IMR-90 (cell line): ENCODE measurements at regions not wholly inside any gene's neighbourhood (a gene's known extent, or its start where the extent isn't known, plus 50 kb on each side); places are given as distances from the start of the nearest gene placed in this dataset.

Experiments used
- ATAC-seq: fragments of 200-7000 bp; cut with Tn5 transposase; 2 replicates; pipeline ENCODE4 v1.9.1; 2020; ENCODE audit warnings: low read depth, mild to moderate bottlenecking, moderate library complexity
- BruUV-seq: library from RNA; stranded (reverse); fragments of 400-500 nt; replicated peaks from 2 replicates; lab custom pipeline; 2021; lab: Mats Ljungman, UMichigan
- CTCF ChIA-PET: fragments of 300-600 bp; formaldehyde crosslinking; extraction: SDS; loops from one replicate; lab custom pipeline; 2021; ENCODE audit warnings: antibody characterized with exemption; lab: Yijun Ruan, JAX
- POLR2A ChIA-PET: fragments of 300-600 bp; sonication (Branson Sonifier 250); formaldehyde crosslinking; loops from one replicate; lab custom pipeline; 2022; ENCODE audit warnings: antibody characterized with exemption; ENCODE audit not compliant: unreplicated experiment; lab: Charles Lee
- DNase-seq: peaks from one replicate; pipeline ENCODE4 v3.0.0; 2013
- H2AFZ ChIP-seq: replicated peaks from 2 replicates; pipeline ENCODE3; 2013; ENCODE audit warnings: low read length, mild to moderate bottlenecking; ENCODE audit not compliant: poor library complexity
- H2AK5ac ChIP-seq: 2 replicates; pipeline ENCODE4 v1.6.1; 2013; ENCODE audit warnings: low read depth, low read length, inconsistent platforms
- H2AK9ac ChIP-seq: replicated peaks from 2 replicates; pipeline ENCODE3; 2013; ENCODE audit warnings: mild to moderate bottlenecking, low read depth, low read length, moderate library complexity; ENCODE audit not compliant: poor library complexity
- H2BK120ac ChIP-seq: 2 replicates; pipeline ENCODE4 v1.6.1; 2013; ENCODE audit warnings: low read depth, low read length, inconsistent platforms
- H2BK15ac ChIP-seq: 3 replicates; pipeline ENCODE4 v1.6.1; 2013; ENCODE audit warnings: low read depth, low read length, inconsistent platforms
- H2BK20ac ChIP-seq: 2 replicates; pipeline ENCODE4 v1.6.1; 2013; ENCODE audit warnings: low read depth, mild to moderate bottlenecking, inconsistent platforms, low read length, moderate library complexity
- H2BK5ac ChIP-seq: 2 replicates; pipeline ENCODE4 v1.6.1; 2013; ENCODE audit warnings: mild to moderate bottlenecking, low read depth, low read length, inconsistent platforms; ENCODE audit not compliant: poor library complexity, severe bottlenecking
- H3K14ac ChIP-seq: replicated peaks from 2 replicates; pipeline ENCODE4 v1.6.1; 2013; ENCODE audit warnings: low read depth, low read length, inconsistent platforms
- H3K18ac ChIP-seq: 2 replicates; pipeline ENCODE4 v1.6.1; 2013; ENCODE audit warnings: low read depth, low read length, control low read depth
- H3K23ac ChIP-seq: 2 replicates; pipeline ENCODE4 v1.6.1; 2013; ENCODE audit warnings: low read depth, low read length, inconsistent platforms
- H3K27ac ChIP-seq: 2 replicates; pipeline ENCODE4 v1.5.1; 2013; ENCODE audit warnings: mild to moderate bottlenecking, control low read depth, low read length; ENCODE audit not compliant: insufficient read depth
- H3K27me3 ChIP-seq: 2 replicates; pipeline ENCODE4 v1.6.1; 2013; ENCODE audit warnings: low read length; ENCODE audit not compliant: control insufficient read depth, insufficient read depth
- H3K36me3 ChIP-seq: 2 replicates; pipeline ENCODE4 v1.6.1; 2013; ENCODE audit warnings: low read length, mixed read lengths; ENCODE audit not compliant: control insufficient read depth, insufficient read depth
- H3K4ac ChIP-seq: 2 replicates; pipeline ENCODE4 v1.6.1; 2013; ENCODE audit warnings: low read depth, low read length, inconsistent platforms
- H3K4me1 ChIP-seq: 2 replicates; pipeline ENCODE4 v1.6.1; 2013; ENCODE audit warnings: low read length, mixed read lengths; ENCODE audit not compliant: control insufficient read depth, insufficient read depth
- H3K4me2 ChIP-seq: 2 replicates; pipeline ENCODE4 v1.6.1; 2013; ENCODE audit warnings: low read depth, mild to moderate bottlenecking, control low read depth, low read length, moderate library complexity
- H3K4me3 ChIP-seq: 2 replicates; pipeline ENCODE4 v1.5.1; 2013; ENCODE audit warnings: low read depth, mild to moderate bottlenecking, control low read depth, low read length, moderate library complexity; ENCODE audit not compliant: insufficient read depth
- H3K56ac ChIP-seq: 2 replicates; pipeline ENCODE4 v1.6.1; 2013; ENCODE audit warnings: low read length, inconsistent platforms; ENCODE audit not compliant: insufficient read depth; ENCODE audit errors: extremely low read depth
- H3K79me1 ChIP-seq, 2 experiments: 2 replicates each; pipeline ENCODE4 v1.6.1; 2013; ENCODE audit warnings: low read length in 2 of 2, inconsistent platforms in 1 of 2, low read depth in 1 of 2
- H3K9ac ChIP-seq: 2 replicates; pipeline ENCODE4 v1.6.1; 2013; ENCODE audit warnings: low read depth, low read length, control low read depth
- H3K9me1 ChIP-seq: 2 replicates; pipeline ENCODE4 v1.6.1; 2013; ENCODE audit warnings: low read length, inconsistent platforms; ENCODE audit not compliant: insufficient read depth
- H3K9me3 ChIP-seq: 2 replicates; pipeline ENCODE4 v1.6.1; 2013; ENCODE audit warnings: low read length; ENCODE audit not compliant: control insufficient read depth, insufficient read depth
- H4K20me1 ChIP-seq: 2 replicates; pipeline ENCODE4 v1.6.1; 2013; ENCODE audit warnings: low read length, inconsistent platforms; ENCODE audit not compliant: insufficient read depth
- H4K5ac ChIP-seq: 2 replicates; pipeline ENCODE4 v1.6.1; 2013; ENCODE audit warnings: mild to moderate bottlenecking, low read depth, low read length, control low read depth
- H4K8ac ChIP-seq, 2 experiments: 2 replicates each; pipeline ENCODE4 v1.6.1; 2013; ENCODE audit warnings: low read depth in 2 of 2, low read length in 2 of 2, control low read depth in 1 of 2, inconsistent platforms in 1 of 2
- H4K91ac ChIP-seq: 2 replicates; pipeline ENCODE4 v1.6.1; 2013; ENCODE audit warnings: low read depth, low read length, inconsistent platforms; ENCODE audit not compliant: insufficient read depth
- BHLHE40 ChIP-seq: fragments of 150-350 bp; IDR thresholded peaks from 2 replicates; pipeline ENCODE4 v1.6.1; 2016; ENCODE audit warnings: mild to moderate bottlenecking, low read depth, low read length
- CEBPB ChIP-seq: IDR thresholded peaks from 2 replicates; pipeline ENCODE4 v1.6.1; 2012; ENCODE audit warnings: low read depth, low read length, improper control_type of control experiment
- CHD1 ChIP-seq: IDR thresholded peaks from 2 replicates; pipeline ENCODE4 v1.6.1; 2012; ENCODE audit warnings: low read depth, low read length, improper control_type of control experiment
- FOS ChIP-seq: fragments of 150-350 bp; IDR thresholded peaks from 2 replicates; pipeline ENCODE4 v1.6.1; 2016; ENCODE audit warnings: low read depth, low read length
- MAFK ChIP-seq: IDR thresholded peaks from 2 replicates; pipeline ENCODE4 v1.6.1; 2012; ENCODE audit warnings: low read depth, low read length, improper control_type of control experiment
- MAZ ChIP-seq: IDR thresholded peaks from 2 replicates; pipeline ENCODE4 v1.6.1; 2012; ENCODE audit warnings: low read depth, mild to moderate bottlenecking, low read length, improper control_type of control experiment, moderate library complexity, borderline replicate concordance
- MXI1 ChIP-seq: IDR thresholded peaks from 2 replicates; pipeline ENCODE4 v1.6.1; 2012; ENCODE audit warnings: low read depth, mild to moderate bottlenecking, low read length, moderate library complexity, borderline replicate concordance
- NFE2L2 ChIP-seq: fragments of 150-350 bp; IDR thresholded peaks from 2 replicates; pipeline ENCODE4 v1.6.1; 2016; ENCODE audit warnings: low read depth, mild to moderate bottlenecking, low read length
- POLR2A ChIP-seq: IDR thresholded peaks from 2 replicates; pipeline ENCODE4 v1.6.1; 2012; ENCODE audit warnings: mild to moderate bottlenecking, low read depth, low read length
- RAD21 ChIP-seq: IDR thresholded peaks from 2 replicates; pipeline ENCODE4 v1.6.1; 2012; ENCODE audit warnings: low read length, improper control_type of control experiment
- RCOR1 ChIP-seq: IDR thresholded peaks from 2 replicates; pipeline ENCODE4 v1.6.1; 2012; ENCODE audit warnings: mild to moderate bottlenecking, low read length, improper control_type of control experiment; ENCODE audit not compliant: insufficient replicate concordance
- RFX5 ChIP-seq: IDR thresholded peaks from 2 replicates; pipeline ENCODE4 v1.8.0; 2012; ENCODE audit warnings: low read depth, mild to moderate bottlenecking, low read length, moderate library complexity
- SMC3 ChIP-seq: fragments of 150-350 bp; IDR thresholded peaks from 2 replicates; pipeline ENCODE4 v1.6.1; 2016; ENCODE audit warnings: low read depth, mild to moderate bottlenecking, antibody characterized with exemption, low read length, moderate library complexity
- WGBS, 2 experiments: methylation state at CpG; one replicate each; pipeline versions ENCODE4 v1.1.5 to v1.1.7; 2013; ENCODE audit warnings: missing lambda C conversion rate in 2 of 2; ENCODE audit not compliant: insufficient read length in 1 of 2; ENCODE audit errors: extremely low coverage in 2 of 2; 5-methylcytosine and 5-hydroxymethylcytosine counted together
- dilution Hi-C: fragments of 300-500 bp; cut with HindIII; formaldehyde crosslinking; loops from one replicate; pipeline ENCODE4 v1.14.3; 2018; ENCODE audit warnings: low sequenced_read_pairs; ENCODE audit not compliant: unreplicated experiment
- in situ Hi-C: fragments of 300-500 bp; cut with MboI; formaldehyde crosslinking; loops from 3 replicates; pipeline ENCODE4 v1.14.3; 2019; ENCODE audit warnings: low sequenced_read_pairs, inconsistent platforms, mixed read lengths
- intact Hi-C: fragments of 100-400 bp; cut with micrococcal nuclease; formaldehyde crosslinking; loops from 2 replicates; pipeline ENCODE4 v1.10.0; 2022
- TF ChIP-seq, protein P1 (sequence below): fragments of 150-350 bp; IDR thresholded peaks from 2 replicates; pipeline ENCODE4 v1.6.1; 2016; ENCODE audit warnings: low read depth, mild to moderate bottlenecking, low read length, moderate library complexity, borderline replicate concordance
- TF ChIP-seq, protein P2 (sequence below): conservative IDR thresholded peaks from 2 replicates; pipeline ENCODE4 v1.5.1; 2012; ENCODE audit warnings: mild to moderate bottlenecking, low read depth, low read length, improper control_type of control experiment
- TF ChIP-seq, protein P3 (sequence below): fragments of 150-350 bp; IDR thresholded peaks from 2 replicates; pipeline ENCODE4 v1.6.1; 2017; ENCODE audit warnings: mild to moderate bottlenecking, antibody characterized with exemption, low read length, low read depth

DNA sequence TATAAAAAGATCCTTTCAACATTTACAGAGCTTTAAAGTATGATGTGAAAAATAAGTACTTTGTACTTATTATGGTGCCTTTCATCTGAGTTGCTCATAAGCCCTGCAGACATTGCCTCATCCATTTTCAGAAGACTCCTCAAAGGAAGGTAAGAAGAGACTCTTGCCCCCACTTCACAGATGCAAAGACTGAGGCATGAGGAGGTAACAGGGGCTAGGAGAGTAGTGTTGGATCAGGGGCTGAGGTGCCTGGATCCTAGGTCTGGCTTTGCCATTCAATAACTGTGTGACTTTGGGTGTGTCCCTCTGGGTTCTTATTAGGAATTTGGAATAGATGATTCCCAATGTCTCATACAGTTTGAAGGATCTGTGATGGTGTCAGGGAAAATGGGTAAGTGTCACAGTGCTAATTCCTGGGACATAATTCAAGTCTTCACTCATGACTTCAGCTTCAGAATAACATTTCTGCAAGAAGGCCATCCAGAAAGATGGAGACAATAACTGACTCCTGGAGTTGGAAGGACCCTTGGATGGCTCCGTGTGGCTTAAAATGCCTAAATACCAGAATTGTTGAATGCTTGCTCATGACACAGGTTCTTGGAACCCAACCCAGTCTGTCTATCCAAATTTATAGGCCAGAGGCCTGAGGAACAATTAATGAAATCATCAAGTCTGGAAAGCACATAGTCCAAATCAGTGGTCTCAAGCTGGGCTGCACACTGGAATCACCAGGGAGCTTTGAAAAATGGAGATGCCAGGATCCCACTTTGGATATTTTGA lies 93.1 kb upstream of the RUNX1 start:
- intact Hi-C loops = no loop called here
- H3K79me1 ChIP-seq = 0 out of 4 replicates have a peak, but pooled peaks cover 0 to 4% of the 10 kb centered on the region in 2 experiments
- no peak overlapping the region for H4K5ac ChIP-seq
- ChIA-PET CTCF (no interaction called here), POLR2A (no interaction called here)
- H4K20me1 ChIP-seq = no peaks in the 10 kb centered on the region
- H2BK120ac ChIP-seq = no peak overlapping the region
- H3K23ac ChIP-seq = no peak overlapping the region; the same call in 1 of the 2 replicates
- no peaks in the 10 kb centered on the region for H3K36me3 ChIP-seq
- in situ Hi-C loops = no loop called here
- dilution Hi-C loops = no loop called here
- ATAC-seq (no peak), DNase-seq (no peak)
- peaks cover 12% of the 10 kb centered on the region for H3K9me1 ChIP-seq
- H3K9ac ChIP-seq = no peak overlapping the region
- H3K4me2 ChIP-seq = no peak overlapping the region
- H3K18ac ChIP-seq = no peak overlapping the region
- H3K9me3 ChIP-seq = no peaks in the 10 kb centered on the region
- H2AK5ac ChIP-seq = no peak overlapping the region
- peaks cover 4% of the 10 kb centered on the region; the same call in 1 of the 2 replicates for H3K4me1 ChIP-seq
- no peak overlapping the region for H4K8ac ChIP-seq
- no TSS peak for BruUV-seq
- H2BK5ac ChIP-seq = no peak overlapping the region
- no peaks in the 10 kb centered on the region for H3K27me3 ChIP-seq
- no peak for TF ChIP-seq RAD21
- TF ChIP-seq BHLHE40 = no peak
- no peak for TF ChIP-seq MXI1
- TF ChIP-seq, protein P1, sequence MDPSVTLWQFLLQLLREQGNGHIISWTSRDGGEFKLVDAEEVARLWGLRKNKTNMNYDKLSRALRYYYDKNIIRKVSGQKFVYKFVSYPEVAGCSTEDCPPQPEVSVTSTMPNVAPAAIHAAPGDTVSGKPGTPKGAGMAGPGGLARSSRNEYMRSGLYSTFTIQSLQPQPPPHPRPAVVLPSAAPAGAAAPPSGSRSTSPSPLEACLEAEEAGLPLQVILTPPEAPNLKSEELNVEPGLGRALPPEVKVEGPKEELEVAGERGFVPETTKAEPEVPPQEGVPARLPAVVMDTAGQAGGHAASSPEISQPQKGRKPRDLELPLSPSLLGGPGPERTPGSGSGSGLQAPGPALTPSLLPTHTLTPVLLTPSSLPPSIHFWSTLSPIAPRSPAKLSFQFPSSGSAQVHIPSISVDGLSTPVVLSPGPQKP = no peak
- TF ChIP-seq SMC3 = no peak
- TF ChIP-seq NFE2L2 = no peak
- TF ChIP-seq, protein P2, sequence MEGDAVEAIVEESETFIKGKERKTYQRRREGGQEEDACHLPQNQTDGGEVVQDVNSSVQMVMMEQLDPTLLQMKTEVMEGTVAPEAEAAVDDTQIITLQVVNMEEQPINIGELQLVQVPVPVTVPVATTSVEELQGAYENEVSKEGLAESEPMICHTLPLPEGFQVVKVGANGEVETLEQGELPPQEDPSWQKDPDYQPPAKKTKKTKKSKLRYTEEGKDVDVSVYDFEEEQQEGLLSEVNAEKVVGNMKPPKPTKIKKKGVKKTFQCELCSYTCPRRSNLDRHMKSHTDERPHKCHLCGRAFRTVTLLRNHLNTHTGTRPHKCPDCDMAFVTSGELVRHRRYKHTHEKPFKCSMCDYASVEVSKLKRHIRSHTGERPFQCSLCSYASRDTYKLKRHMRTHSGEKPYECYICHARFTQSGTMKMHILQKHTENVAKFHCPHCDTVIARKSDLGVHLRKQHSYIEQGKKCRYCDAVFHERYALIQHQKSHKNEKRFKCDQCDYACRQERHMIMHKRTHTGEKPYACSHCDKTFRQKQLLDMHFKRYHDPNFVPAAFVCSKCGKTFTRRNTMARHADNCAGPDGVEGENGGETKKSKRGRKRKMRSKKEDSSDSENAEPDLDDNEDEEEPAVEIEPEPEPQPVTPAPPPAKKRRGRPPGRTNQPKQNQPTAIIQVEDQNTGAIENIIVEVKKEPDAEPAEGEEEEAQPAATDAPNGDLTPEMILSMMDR = no peak
- no peak for TF ChIP-seq RCOR1
- TF ChIP-seq MAZ = no peak
- no peak for TF ChIP-seq CHD1
- TF ChIP-seq FOS = no peak
- no peak for TF ChIP-seq POLR2A
- TF ChIP-seq MAFK = no peak
- TF ChIP-seq, protein P3, sequence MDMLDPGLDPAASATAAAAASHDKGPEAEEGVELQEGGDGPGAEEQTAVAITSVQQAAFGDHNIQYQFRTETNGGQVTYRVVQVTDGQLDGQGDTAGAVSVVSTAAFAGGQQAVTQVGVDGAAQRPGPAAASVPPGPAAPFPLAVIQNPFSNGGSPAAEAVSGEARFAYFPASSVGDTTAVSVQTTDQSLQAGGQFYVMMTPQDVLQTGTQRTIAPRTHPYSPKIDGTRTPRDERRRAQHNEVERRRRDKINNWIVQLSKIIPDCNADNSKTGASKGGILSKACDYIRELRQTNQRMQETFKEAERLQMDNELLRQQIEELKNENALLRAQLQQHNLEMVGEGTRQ = no peak
- TF ChIP-seq CEBPB = no peak
- TF ChIP-seq RFX5 = no peak
- 80% methylated on average over 1 of the region's 1 CpG; no CpG with 5 or more reads in 1 of the 2 experiments for WGBS, 2 experiments
- H4K91ac ChIP-seq = no peak overlapping the region
- H3K4me3 ChIP-seq = no peak overlapping the region
- H2BK15ac ChIP-seq = no peak overlapping the region
- H3K56ac ChIP-seq = no peak overlapping the region
- H3K27ac ChIP-seq = no peak overlapping the region
- H2AFZ ChIP-seq = no peak overlapping the region
- no peak overlapping the region for H2AK9ac ChIP-seq
- H2BK20ac ChIP-seq = no peak overlapping the region
- no peak overlapping the region for H3K4ac ChIP-seq
- no peak overlapping the region for H3K14ac ChIP-seq
